GM18907 (cell line): ENCODE measurements at regions not wholly inside any gene's neighbourhood (a gene's known extent, or its start where the extent isn't known, plus 50 kb on each side); places are given as distances from the start of the nearest gene placed in this dataset.
A peak's percentile ranks its signal among the peaks of the same experiment; 100 is the strongest.

Experiments
- ATAC-seq: cut with Tn5 transposase; IDR thresholded peaks from one replicate; pipeline ENCODE4 v1.9.1; 2021; ENCODE audit warnings: mild to moderate bottlenecking, moderate library complexity; ENCODE audit not compliant: unreplicated experiment

DNA sequence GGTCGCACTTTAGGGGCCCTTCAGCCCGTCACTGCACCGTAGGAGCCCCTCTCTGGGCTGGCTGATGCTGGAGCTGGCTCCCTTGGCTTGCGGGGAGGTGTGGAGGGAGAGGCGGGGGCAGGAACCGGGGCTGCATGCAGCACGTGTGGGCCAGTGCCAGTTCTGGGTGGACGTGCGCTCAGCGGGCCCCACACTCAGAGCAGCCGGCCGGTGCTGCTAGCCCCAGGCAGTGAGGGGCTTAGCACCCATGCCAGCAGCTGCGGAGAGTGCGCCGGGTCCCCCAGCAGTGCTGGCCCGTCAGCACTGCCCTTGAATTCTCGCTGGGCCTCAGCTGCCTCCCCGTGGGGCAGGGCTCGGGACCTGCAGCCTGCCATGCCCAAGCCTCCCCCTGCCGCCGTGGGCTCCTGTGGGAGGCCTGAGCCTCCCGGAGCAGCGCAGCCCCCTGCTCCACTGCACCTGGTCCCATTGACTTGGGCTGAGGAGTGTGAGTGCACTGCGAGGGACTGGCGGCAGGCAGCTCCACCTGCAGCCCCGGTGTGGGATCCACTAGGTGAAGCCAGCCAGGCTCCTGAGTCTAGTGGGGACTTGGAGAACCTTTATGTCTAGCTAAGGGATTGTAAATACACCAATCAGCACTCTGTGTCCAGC, 108.8 kb upstream of the RASGEF1B start:
- ATAC-seq: no peak

DNA sequence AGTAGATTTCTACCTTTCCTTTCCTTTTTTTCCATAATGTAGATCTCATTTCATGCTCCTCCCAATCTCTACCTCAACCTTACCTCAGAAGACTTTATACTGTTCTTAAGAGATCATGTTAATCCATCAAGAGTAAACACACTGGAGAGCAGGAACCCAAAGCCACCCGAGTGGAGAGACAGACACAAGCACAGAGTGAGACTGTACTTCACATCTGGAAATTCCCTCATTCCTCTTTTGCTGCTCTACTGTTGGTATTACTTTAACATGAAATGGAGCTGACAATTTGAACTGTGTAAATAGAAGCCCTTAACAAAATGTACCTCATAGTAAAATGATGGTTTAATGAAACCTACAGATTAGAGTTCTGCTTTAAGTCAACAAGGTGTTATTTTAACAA, 105.7 kb upstream of the RASGEF1B start:
- ATAC-seq: no peak

DNA sequence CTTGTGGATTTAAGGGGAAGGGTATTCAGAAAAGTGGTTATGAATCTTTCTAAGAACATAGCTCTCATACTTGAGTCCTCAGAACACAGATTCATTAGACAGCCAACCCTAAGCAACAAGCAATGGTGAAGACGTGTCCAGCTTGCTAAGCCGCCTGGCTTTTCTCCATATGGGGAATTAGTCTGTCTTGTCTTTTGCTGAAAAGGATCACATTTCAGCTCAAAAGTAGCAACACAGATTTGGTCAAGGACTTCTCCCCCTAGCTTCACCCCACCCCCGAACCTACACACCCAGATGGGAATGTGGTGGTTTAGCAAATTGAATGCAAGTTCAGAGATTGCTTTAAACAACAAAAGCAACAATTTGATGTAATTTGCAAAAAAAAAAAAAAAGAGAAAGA, 103.3 kb upstream of the RASGEF1B start:
- ATAC-seq: no peak

DNA sequence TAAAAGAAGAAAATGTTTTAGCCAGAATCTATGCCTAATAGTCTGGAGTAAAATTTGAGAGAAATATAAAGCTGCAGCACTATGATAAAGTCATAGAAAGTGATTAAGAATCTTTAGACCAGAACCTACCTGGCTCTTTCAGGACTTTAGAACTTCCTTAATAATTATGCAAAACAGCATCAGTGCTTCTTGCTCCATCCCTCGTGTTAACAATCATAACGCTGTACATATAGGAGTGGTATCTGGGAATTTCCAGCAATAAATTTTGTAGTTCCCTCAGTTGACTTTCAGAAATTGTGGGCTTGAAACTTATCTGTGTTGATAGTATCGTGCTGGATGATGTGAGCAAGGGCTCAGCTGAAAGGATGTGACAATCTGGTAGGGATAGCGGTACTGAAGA, 102.1 kb upstream of the RASGEF1B start:
- no peak for ATAC-seq

DNA sequence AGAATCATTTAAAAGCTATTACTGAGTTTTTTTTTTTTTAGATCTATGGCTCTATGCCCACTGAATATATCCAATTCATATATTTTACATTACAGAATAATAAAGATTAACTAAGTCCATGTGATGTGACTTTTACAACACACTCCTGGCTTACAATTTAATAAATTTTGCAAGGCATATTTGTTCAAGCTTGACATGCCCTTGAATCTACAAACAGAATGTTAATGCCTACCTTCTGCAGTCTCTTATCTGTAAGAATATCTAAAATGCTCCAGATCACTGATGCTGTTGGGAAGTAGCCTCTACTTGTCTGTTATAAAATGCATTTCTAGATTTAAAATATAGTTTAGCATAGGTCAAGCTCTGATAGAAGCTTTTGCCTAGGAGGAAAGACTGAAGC, 100.7 kb upstream of the RASGEF1B start:
- no peak for ATAC-seq

DNA sequence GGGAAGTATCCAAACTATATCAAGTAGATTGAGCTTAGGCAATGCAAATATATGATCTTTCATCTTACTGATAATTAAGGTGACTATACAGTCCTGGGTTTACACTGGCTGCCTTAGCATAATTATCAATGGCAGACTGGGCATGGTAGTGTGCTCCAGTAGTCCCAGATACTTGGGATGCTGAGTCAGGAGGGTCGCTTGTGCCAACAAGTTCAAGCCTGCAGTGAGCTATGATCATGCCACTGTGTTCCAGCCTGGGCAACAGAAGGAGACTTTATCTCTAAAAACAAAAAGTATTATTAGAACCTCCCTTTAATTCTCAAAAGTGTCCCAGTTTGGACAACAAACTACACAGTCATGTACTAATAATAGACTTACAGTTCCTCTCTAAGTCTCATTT, 99.4 kb upstream of the RASGEF1B start:
- ATAC-seq: no peak

DNA sequence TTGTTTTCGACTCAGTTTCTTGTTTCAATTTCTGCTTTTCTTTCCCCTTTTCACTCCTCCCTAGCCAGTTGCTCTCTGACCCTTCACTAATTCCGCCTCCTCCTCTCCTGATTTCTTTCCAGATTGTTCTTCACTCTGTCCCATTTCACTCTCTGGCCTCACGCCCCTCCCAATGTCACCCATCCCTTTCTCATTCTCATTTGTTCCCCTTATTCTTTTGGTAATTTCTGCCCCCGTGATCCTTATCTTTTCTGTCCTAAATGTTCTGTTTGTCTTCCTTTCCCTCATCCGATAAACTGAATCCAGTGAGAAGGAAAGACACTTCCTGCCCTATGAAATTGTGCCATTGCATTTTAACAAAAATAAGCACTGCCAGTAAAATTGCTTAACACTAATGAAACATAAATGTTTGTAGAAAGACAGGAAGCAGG, 94.5 kb upstream of the RASGEF1B start:
- no peak for ATAC-seq

DNA sequence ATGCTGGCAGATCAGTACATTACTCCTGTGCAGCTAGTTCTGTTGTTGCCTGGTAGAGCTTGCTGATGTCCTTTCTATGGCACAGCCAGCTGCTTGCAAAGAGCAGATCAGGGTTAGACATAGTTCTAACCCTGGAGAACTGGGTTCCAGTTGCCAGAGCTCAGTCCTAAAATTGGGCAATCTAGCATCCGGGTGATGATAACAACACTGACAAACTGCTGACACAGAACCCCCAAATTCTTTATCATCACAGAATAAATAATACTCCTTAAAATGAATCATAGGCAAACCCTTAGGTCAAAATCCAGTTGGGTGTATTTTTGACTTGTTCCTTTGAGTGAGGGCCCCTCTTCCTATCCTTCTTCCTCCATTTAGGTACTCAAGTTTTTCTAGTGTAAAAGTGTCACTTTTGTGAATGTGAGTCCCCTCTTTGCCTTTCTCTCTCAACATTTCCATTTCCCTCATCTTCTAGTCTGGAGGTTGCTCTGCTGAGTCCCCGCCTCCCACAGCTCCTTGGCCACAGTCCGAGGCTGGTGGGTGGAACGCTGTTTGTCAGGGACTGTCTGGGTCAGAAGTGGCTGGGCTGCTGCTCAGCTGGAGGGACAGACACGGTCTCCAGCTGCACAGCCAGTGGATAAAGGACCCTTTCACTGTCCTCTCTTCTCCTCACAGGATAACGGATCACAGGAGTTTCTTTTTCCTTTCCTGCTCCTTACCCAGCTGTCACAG, 93.6 kb upstream of the RASGEF1B start:
- ATAC-seq: no peak

DNA sequence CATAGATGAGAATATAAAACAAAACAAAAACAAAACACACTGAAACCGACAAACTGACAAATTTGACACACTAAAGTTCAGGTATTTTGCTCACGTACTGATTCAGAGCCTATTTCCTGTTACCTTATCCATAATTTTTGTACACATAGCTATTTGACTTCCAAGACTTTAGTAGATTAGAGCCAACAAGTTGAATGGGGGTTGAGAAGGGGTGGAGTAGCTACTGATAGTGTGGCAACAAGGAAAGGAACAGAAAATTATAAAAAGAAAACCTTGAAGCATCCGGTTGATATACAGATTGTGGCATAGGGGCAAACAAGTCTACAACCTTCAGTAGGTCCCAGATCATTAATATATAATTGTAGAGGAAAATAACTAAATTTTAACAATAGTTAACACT, 92.3 kb upstream of the RASGEF1B start:
- no peak for ATAC-seq

DNA sequence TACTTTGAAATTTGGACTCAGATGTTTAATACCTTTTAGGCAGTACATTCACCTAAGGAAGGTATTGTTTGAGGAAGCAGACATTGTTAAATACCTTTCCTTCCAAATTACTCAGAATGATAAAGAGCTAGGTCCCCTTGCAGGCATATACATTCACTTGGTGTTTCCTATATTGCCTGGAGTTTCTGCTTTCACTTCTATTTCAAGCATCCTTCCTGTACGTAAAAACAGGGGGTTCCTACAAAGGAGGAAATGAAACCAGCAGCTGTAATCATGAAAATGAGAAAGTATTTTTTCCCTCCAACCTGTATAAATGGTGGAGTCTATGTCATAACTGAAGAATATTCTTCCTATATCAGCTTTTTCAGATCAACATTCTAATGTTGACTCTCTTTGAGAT, 90.4 kb upstream of the RASGEF1B start:
- ATAC-seq: peak; percentile 99

DNA sequence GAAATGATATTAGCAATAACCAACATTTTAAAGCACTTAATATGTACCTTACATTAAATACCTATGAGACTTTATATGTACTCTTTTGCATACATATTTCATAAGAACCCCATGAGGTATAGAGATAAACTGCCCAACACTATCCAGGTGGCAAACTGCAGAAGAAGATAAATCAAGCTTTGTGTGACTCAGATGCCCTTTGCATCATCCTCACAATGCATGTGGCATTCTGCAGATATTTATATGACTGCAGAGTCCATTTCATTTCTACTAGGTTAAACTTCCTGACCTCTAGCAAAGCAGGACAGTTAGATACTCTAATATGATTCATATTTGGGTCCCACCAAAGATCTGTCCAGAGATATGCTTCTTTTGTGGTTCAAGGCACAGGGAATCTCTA, 85.6 kb upstream of the RASGEF1B start:
- no peak for ATAC-seq

DNA sequence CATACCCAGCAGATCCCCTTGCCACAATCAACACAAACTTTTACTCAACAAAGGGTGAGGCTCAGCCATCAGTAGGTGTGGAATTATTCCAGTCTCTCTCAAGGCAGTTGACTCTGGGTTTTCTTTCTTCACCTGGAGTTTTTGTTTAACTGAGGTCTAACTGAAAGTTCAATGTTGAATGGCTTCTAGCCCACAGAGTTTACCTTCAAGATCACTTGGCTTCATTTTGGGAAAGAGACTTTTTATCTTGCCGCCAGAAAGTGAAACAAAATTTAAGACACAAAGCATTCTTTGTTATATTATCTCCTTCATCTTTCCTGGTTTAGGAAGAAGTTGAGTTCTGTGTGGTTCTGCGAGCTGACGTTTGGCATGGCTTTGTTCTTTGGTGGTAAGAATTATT, 83.8 kb upstream of the RASGEF1B start:
- ATAC-seq: no peak

DNA sequence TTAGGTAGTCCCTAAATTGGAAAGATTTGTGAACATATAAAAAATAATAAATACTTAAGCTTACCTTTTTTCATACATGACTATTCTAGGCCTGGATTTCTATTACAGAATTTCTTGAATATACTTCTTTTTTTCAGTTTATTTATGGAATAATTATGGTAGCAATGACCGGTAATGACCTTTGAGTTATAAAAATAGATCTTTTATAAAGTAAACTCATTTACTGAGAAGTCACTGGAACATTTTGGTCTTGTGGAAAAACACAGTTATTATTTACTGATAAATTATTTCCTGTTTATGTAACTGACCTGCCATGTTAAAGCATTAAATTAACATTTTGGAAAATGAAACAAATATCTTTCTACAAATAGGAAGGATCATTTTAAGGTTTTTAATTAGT, 80.4 kb upstream of the RASGEF1B start:
- no peak for ATAC-seq

DNA sequence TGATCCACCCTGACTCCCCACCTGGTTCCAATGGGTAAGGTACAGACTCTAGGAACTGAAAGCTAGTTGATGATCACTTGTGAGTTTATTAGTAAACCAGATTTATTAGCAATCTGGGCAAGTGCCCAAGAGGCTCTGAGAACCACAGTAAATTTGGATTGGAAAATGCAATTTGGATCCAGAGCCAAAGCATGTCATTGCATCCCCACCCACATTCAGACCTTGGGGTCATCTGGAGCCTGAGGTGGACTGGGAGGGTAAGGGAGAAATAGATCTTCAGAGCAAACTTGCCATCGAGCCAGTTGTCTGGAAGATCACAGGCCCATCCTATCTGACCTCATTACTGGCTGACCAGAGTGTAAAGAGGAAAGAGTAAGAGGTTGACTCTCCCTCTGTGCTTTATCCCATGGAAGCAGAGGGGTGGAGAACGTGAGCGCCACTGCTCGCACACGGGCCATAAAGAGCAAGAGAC, 78.7 kb upstream of the RASGEF1B start:
- no peak for ATAC-seq

DNA sequence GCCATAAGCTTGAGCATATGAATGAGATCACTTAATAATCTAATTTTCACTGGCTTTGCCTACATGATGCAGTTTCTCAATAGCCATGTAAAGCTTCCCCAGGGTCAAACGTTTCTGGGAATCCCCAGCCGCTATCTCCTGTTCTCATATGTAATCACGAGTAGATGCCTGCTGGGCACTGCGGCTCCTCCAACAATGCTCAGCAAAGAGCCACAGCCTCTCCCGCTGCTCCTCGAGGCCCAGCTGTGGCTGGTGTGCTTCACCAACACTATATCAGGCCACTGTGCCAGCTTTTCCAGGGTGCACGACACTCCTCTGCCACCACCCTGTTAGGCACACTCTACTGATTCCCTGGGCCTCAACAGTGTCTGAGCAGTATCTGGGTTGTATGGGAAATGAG, 78.3 kb upstream of the RASGEF1B start:
- ATAC-seq: no peak

DNA sequence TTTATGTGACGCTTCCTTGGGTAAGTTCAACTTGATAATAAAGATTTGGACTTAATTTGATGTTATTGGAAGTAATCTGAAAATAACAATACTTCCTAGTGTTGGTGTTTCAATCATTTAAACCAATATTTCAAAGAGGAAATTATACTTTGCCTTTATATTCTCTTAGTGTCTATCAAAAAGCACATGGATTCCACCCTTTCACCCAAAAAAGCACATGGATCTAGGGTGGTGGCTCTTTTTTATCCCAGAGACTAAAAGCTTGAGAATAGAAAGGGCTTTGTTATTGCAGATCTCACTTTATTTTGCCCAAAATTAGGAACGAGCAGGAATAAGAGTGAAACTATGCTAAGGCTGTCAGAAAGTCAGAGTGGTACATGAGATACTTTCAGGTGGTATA, 75.1 kb upstream of the RASGEF1B start:
- ATAC-seq: no peak

DNA sequence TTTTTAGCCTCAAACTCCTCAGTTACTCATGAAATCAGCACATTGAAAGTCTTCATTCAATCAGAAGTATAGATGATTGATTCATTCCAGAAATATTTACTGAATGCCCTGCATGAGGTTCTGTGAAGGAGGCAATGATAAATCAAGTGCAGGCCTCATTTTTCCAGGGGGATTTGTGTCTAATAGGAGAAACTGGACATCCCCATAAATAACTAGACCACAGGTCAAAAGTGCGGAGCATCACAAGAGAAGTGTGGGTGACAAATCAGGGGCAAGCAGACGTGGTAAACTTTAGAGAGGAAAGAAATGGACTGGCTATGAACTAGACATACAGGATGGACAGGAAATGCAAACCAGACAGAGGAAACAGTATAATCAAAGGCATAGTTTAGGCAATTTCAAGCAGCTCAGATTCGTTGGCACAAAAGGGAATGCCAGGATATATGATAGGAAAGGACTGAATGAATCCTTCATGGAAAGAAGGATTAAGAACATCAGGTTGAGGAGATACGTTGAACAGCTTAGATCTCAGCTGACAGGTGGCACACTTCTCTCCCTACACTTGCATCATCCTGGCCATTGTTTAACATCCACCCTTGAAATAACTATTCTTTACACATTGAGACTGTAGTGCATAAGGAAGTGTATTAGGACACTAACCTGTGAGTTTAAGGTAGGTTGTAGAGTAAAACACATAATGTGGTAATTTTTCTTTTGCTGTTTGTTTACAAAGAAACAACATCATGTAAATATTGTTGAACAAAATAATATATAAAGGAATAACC, 69.6 kb upstream of the RASGEF1B start:
- no peak for ATAC-seq

DNA sequence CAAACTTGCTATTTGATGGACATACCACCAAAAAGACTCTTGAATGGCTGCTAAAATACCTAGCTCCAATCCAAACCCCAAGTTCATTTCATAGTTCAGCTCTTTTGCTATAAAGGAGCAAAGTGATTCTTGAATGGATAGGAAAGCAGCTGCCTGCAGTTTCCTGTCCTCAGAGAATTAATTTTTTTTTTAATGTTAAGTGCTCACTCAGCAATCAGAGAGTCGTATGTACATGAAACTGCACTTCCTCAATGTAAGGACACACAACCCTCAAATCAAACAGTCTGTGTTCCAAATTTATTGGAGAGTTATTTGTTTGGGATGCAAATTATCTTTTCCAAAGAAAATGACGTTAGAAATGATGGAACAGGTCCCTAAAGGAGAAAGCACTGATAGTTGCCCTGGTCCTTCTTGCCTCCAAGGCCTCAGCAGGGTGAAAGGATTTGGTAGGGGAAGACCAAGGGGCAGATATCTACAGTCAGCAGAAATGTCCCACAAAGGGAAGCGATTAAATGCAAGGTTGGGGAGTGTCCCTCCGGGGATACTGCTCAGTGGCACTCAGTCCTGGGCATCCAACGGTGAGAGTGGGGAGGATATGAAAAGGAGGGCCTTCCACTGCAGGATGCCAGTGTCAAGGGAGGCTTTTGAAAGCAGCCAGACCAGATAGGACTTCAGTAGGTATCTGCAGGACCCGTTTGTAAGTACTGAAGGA, 67.2 kb upstream of the RASGEF1B start:
- no peak for ATAC-seq

DNA sequence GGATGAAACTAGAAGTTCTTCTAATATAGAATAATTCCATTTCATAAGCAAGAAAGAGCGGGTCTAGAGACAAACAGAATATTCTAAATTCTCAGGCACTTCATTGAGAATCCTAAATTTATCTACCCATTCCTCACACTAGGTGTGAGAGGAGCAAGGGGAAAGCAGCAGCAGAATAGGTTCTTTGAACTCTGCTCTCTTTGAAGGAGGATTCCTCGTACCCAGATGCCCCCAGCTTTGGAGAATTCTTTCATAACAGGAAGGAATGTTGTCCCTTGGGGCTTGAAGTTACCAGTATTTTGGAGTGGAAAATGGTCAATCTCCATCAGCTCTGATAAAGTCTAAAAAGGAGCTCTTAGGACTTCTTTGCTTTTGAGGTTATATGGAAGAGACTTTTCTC, 59.7 kb upstream of the RASGEF1B start:
- no peak for ATAC-seq

DNA sequence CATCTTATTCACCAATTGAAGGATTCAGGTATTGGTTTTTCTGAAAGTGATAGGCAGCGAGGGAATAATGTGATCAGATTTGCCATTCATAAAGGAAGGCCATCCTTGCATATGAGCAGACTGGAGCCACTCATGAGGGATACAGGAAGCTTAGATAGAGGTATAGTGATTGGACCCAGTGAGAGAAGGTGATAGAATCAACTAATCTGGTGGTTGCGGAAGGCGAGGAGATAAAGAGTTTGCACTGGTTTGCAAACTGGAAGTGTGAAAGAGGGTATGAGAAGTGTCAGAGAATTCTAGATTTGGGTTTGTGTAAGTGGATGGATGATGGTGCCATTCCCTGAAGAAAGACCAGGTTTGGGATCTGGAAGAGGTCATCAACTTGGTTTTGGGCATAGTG, 57.3 kb upstream of the RASGEF1B start:
- ATAC-seq: no peak

DNA sequence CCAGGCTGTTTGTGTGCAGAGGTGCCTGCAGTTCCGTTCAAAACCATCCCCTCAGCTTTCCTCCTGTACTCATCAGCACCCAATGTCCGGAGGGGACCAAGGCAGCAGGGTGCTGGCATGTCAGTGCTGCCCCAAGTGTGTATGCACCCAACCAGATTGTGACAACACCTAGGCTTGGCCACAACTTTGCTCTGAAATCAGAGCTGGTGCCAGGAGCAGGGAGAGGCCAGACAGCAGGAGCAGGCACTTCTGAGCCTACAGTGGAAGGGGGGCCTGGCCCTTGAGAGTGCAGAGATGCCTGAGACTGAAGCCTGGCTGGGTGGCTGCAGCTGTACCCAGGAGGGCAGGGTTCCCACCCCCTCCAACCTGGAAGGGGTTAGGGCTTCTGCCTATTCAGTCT, 56.5 kb upstream of the RASGEF1B start:
- no peak for ATAC-seq
